ENCODE measurements at regions not wholly inside any gene's neighbourhood (a gene's known extent, or its start where the extent isn't known, plus 50 kb on each side); places are given as distances from the start of the nearest gene placed in this dataset.

- Histone ChIP-seq H3K9me3 (peaks cover 0 to 13% of the 10 kb centered on the region in 2 donors), H3K4me1 (no peaks in the 10 kb centered on the region), H3K4me3 (no peak overlapping the region), H3K36me3 (no peaks in the 10 kb centered on the region), H3K27me3 (no peaks in the 10 kb centered on the region), H3K27ac (no peak overlapping the region)
- DNase-seq (no peak), ATAC-seq (no peak)
- intact Hi-C loops (cut with DNase I), result no loop called here
- TF ChIP-seq CTCF (IDR thresholded peaks at IDR 0.05), result no peak
These were observed 294.3 kb upstream of the SOX4 start for GRCh38 chr6:21299216-21299615.

- H3K36me3 ChIP-seq, result no peaks in the 10 kb centered on the region
- intact Hi-C loops (cut with DNase I), result no loop called here
- DNase-seq, result no peak
- no peak for TF ChIP-seq CTCF (IDR thresholded peaks at IDR 0.05)
- peaks cover 0 to 13% of the 10 kb centered on the region in 2 donors for H3K9me3 ChIP-seq
- H3K27me3 ChIP-seq, result no peaks in the 10 kb centered on the region
- H3K4me1 ChIP-seq, result no peaks in the 10 kb centered on the region
- ATAC-seq, result no peak
- H3K27ac ChIP-seq, result no peak overlapping the region
- no peak overlapping the region for H3K4me3 ChIP-seq
These were observed 293.1 kb upstream of the SOX4 start for GRCh38 chr6:21300439-21300838.

- Histone ChIP-seq H3K36me3 (no peaks in the 10 kb centered on the region), H3K9me3 (peaks cover 0 to 13% of the 10 kb centered on the region in 2 donors), H3K4me1 (no peaks in the 10 kb centered on the region), H3K4me3 (no peak overlapping the region), H3K27ac (no peak overlapping the region), H3K27me3 (no peaks in the 10 kb centered on the region)
- peak in 2 of 4 donors; percentile 54 to 75 for DNase-seq
- TF ChIP-seq CTCF (IDR thresholded peaks at IDR 0.05), result no peak
- ATAC-seq, result peak; percentile 88
- intact Hi-C loops (cut with DNase I), result no loop called here
These were observed 287.6 kb upstream of the SOX4 start for GRCh38 chr6:21305893-21306332.

- no peak overlapping the region for H3K4me3 ChIP-seq
- intact Hi-C loops (cut with DNase I), result no loop called here
These were observed 287.0 kb upstream of the SOX4 start for GRCh38 chr6:21306546-21306945.

GRCh38 chr6:21309807-21310221, 283.7 kb upstream of the SOX4 start:
- no peak for TF ChIP-seq CTCF (IDR thresholded peaks at IDR 0.05)
- Histone ChIP-seq H3K9me3 (no peaks in the 10 kb centered on the region), H3K27ac (no peak overlapping the region), H3K4me3 (no peak overlapping the region), H3K27me3 (no peaks in the 10 kb centered on the region), H3K36me3 (no peaks in the 10 kb centered on the region), H3K4me1 (no peaks in the 10 kb centered on the region)
- DNase-seq (no peak), ATAC-seq (no peak)
- intact Hi-C loops (cut with DNase I), result no loop called here

More at GRCh38 chr6:21306546-21306945, 287.0 kb upstream of the SOX4 start:
- ATAC-seq, result no peak
- Histone ChIP-seq H3K4me1 (no peaks in the 10 kb centered on the region), H3K36me3 (no peaks in the 10 kb centered on the region), H3K27ac (no peak overlapping the region), H3K9me3 (peaks cover 0 to 13% of the 10 kb centered on the region in 2 donors), H3K27me3 (no peaks in the 10 kb centered on the region)
- TF ChIP-seq CTCF (IDR thresholded peaks at IDR 0.05), result no peak
- peak in 1 of 4 donors; percentile 15 for DNase-seq

All from left lung (tissue), 4 donors.